BJ (cell line): ENCODE measurements at regions not wholly inside any gene's neighbourhood (a gene's known extent, or its start where the extent isn't known, plus 50 kb on each side); places are given as distances from the start of the nearest gene placed in this dataset.

ENCODE experiments used
- CTCF ChIA-PET: fragments of 350-600 bp; formaldehyde crosslinking; extraction: SDS; loops from one replicate; lab custom pipeline; 2021; ENCODE audit warnings: antibody characterized with exemption, inconsistent platforms; lab: Yijun Ruan, JAX
- POLR2A ChIA-PET: fragments of 300-600 bp; sonication (Branson Sonifier 250); formaldehyde crosslinking; extraction: SDS; loops from one replicate; lab custom pipeline; 2021; ENCODE audit warnings: antibody characterized with exemption; lab: Charles Lee
- DNase-seq: peaks from one replicate; pipeline ENCODE4 v3.0.0-alpha.2; 2011; ENCODE audit warnings: low read depth
- H3K27me3 ChIP-seq: 2 replicates; pipeline ENCODE4 v1.6.0; 2011; ENCODE audit warnings: low read length; ENCODE audit not compliant: control insufficient read depth, insufficient read depth
- H3K36me3 ChIP-seq: 2 replicates; pipeline ENCODE4 v1.5.1; 2011; ENCODE audit warnings: low read length; ENCODE audit not compliant: control insufficient read depth, insufficient read depth
- H3K4me3 ChIP-seq: 2 replicates; pipeline ENCODE4 v1.5.1; 2011; ENCODE audit warnings: low read depth, mild to moderate bottlenecking, control low read depth, low read length
- TF ChIP-seq, protein P1 (sequence below): IDR thresholded peaks from 2 replicates; pipeline ENCODE4 v1.5.1; 2011; ENCODE audit warnings: low read depth, mild to moderate bottlenecking, control low read depth, inconsistent platforms, low read length, moderate library complexity; ENCODE audit not compliant: insufficient read depth

DNA sequence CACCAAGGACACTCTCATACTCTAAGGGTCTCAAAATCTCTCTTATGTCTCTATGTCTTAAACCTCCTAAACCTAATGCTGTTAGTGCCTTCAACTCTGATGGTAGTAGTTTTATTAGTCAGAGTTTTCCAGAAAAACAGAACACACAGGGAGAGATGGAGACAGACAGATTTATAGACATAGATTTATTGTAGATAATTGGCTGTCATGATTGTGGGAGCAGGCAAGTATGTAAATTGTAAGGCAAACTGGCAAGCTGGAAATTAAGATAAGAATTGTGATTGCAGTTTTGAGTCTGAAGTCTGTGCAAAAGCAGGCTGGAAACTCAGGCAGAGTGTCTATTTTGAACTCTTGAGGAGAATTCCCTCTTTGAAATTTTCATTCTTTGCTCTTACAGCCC, 96.3 kb upstream of the ROBO1 start:
- ChIA-PET CTCF (no interaction called here), POLR2A (no interaction called here)
- TF ChIP-seq, protein P1, sequence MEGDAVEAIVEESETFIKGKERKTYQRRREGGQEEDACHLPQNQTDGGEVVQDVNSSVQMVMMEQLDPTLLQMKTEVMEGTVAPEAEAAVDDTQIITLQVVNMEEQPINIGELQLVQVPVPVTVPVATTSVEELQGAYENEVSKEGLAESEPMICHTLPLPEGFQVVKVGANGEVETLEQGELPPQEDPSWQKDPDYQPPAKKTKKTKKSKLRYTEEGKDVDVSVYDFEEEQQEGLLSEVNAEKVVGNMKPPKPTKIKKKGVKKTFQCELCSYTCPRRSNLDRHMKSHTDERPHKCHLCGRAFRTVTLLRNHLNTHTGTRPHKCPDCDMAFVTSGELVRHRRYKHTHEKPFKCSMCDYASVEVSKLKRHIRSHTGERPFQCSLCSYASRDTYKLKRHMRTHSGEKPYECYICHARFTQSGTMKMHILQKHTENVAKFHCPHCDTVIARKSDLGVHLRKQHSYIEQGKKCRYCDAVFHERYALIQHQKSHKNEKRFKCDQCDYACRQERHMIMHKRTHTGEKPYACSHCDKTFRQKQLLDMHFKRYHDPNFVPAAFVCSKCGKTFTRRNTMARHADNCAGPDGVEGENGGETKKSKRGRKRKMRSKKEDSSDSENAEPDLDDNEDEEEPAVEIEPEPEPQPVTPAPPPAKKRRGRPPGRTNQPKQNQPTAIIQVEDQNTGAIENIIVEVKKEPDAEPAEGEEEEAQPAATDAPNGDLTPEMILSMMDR: no peak
- Histone ChIP-seq H3K27me3 (no peaks in the 10 kb centered on the region), H3K36me3 (no peaks in the 10 kb centered on the region), H3K4me3 (no peak overlapping the region)
- no peak for DNase-seq

DNA sequence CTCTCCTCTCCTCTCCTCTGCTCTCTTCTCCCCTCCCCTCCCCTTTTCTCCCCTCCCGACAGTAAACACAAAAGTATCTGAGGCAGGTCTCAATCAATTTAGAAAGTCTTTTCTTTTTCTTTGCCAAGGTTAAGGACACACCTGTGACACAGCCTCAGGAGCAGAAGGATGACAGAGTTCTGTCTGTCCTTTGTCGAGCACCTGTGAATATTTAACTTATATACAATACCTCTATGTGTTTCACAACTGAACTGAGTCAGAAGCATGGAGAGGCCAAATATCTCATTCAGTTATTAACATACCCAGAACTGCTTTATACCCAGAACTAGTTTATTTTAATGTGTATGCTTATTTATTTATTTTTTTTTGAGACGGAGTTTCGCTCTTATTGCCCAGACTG, 81.1 kb upstream of the ROBO1 start:
- Histone ChIP-seq H3K4me3 (no peak overlapping the region), H3K36me3 (no peaks in the 10 kb centered on the region), H3K27me3 (no peaks in the 10 kb centered on the region)
- DNase-seq: no peak
- ChIA-PET CTCF (no interaction called here), POLR2A (no interaction called here)
- TF ChIP-seq, protein P1: no peak

DNA sequence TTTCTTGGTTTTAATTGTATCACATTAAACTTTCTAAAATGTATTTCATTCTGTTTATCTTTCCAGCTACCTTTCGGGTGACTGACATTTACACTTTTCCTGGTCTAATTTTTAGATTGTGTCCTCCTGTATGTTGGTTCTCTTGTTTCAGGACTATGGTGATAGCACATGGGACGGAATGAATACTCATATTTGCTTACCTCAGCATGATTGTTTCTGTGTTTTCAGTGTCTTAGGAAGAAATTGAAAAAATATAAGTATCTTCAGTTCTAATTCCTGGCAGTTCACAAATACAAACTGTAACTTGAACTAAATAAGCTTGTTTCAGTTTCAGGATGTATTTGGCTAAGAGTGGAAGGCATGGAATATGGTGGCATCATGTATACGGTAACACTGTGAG, 80.1 kb upstream of the ROBO1 start:
- Histone ChIP-seq H3K4me3 (no peak overlapping the region), H3K36me3 (no peaks in the 10 kb centered on the region), H3K27me3 (no peaks in the 10 kb centered on the region)
- TF ChIP-seq, protein P1: no peak
- ChIA-PET CTCF (no interaction called here), POLR2A (no interaction called here)
- DNase-seq: no peak

DNA sequence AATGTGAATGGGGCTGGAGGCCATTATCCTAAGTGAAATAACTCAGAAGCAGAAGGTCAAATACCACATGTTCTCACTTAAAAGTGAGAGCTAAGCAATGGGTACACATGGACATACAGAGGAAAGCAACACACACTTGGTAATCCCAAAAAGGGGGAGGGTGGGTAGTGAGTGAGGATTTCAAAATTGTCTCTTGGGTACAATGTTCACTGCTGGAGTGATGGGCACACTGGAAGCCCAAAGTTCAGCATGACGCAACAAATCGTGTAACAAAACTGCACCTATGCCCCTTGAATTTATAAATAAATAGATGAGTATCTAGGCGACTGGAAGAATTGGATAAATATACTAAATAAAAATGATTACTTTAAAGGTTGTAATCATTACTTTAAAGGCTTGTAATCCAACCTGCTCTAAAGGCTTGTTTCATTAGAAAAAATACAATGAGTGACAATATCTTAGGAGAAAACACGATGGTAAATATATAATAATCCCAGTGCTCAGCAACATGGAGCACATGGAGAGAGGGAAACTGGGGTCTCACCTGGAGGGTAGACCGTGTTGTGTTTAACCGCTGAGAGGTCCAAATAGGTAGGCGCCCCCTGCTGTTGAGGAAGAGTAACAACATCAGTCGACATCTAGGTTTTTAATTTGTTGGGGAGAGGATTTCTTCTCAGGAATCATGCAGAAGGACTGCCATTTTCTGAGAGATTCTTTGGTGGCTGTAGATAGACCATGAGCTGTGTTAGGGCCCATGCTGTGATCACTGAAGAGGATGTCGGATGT, 78.5 kb upstream of the ROBO1 start:
- Histone ChIP-seq H3K36me3 (no peaks in the 10 kb centered on the region), H3K4me3 (no peak overlapping the region), H3K27me3 (no peaks in the 10 kb centered on the region)
- TF ChIP-seq, protein P1: 0 out of 2 replicates have a peak, but pooled peaks have one; percentile 3
- ChIA-PET POLR2A (no interaction called here), CTCF (no interaction called here)
- DNase-seq: no peak

DNA sequence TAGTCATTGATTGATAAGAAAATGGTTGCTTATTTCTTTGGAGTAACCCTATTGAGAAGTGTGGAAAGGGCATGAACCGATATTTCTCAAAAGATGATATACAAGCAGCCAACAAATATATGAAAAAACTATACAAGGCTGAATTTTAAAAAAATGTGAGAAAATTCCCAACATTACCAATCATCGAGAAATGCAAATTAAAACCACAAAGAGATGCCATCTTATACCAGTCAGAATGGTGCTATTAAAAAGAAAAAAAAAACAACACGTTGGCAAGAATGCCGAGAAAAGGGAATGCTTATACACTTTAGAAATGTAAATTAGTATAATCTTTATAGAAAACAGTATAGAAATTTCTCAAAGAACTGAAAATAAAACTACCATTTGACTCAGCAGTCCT, 77.7 kb upstream of the ROBO1 start:
- POLR2A ChIA-PET: no interaction called here
- CTCF ChIA-PET: no interaction called here
- Histone ChIP-seq H3K27me3 (no peaks in the 10 kb centered on the region), H3K36me3 (no peaks in the 10 kb centered on the region), H3K4me3 (no peak overlapping the region)
- no peak for DNase-seq
- TF ChIP-seq, protein P1: no peak
